CD14-positive monocyte (primary cell): ENCODE measurements at regions not wholly inside any gene's neighbourhood (a gene's known extent, or its start where the extent isn't known, plus 50 kb on each side); places are given as distances from the start of the nearest gene placed in this dataset.
"Not testable (repeated sequence)": the region's sequence is repeated elsewhere in the genome, so short reads cannot be mapped to it uniquely, and the experiment has no call there.

Experiments
- DNase-seq, 3 donors: peaks; one replicate each; pipeline ENCODE4 v3.0.0-alpha.2; 2011 to 2022
- H2AFZ ChIP-seq: 2 replicates; pipeline ENCODE4 v1.6.0; 2012; ENCODE audit warnings: mild to moderate bottlenecking, low read depth, low read length, inconsistent platforms; ENCODE audit not compliant: insufficient read depth, poor library complexity, severe bottlenecking
- H3K27ac ChIP-seq, 2 donors: 1 replicate in 1 of 2; 2 replicates in 1 of 2; pipeline ENCODE4 v1.5.1; 2012 to 2013; ENCODE audit warnings: low read length in 2 of 2, control low read depth in 1 of 2, inconsistent platforms in 1 of 2, low read depth in 1 of 2, mild to moderate bottlenecking in 1 of 2
- H3K27me3 ChIP-seq, 2 donors: one replicate each; pipeline versions ENCODE4 v1.6.0 to v1.6.1; 2011 to 2013; ENCODE audit warnings: low read length in 2 of 2; ENCODE audit not compliant: control insufficient read depth in 2 of 2, insufficient read depth in 2 of 2
- H3K36me3 ChIP-seq, 2 donors: replicated peaks in 1 of 2; 1 replicate in 1 of 2; 2 replicates in 1 of 2; pipeline versions ENCODE4 v1.5.1 to v1.6.1; 2012 to 2013; ENCODE audit warnings: low read length in 2 of 2, control low read depth in 1 of 2, inconsistent platforms in 1 of 2, mild to moderate bottlenecking in 1 of 2; ENCODE audit not compliant: insufficient read depth in 2 of 2, control insufficient read depth in 1 of 2
- H3K4me1 ChIP-seq, 2 donors: 1 replicate in 1 of 2; 2 replicates in 1 of 2; pipeline versions ENCODE4 v1.5.1 to v1.6.1; 2012 to 2013; ENCODE audit warnings: low read length in 2 of 2, control low read depth in 1 of 2, inconsistent platforms in 1 of 2, mild to moderate bottlenecking in 1 of 2, moderate library complexity in 1 of 2; ENCODE audit not compliant: insufficient read depth in 2 of 2, control insufficient read depth in 1 of 2
- H3K4me2 ChIP-seq: replicated peaks from 2 replicates; pipeline ENCODE3; 2012; ENCODE audit warnings: low read length, moderate library complexity, mild to moderate bottlenecking; ENCODE audit not compliant: poor library complexity, severe bottlenecking; ENCODE audit errors: extremely low read depth
- H3K4me3 ChIP-seq, 3 experiments: fragments of 200-600 bp in 1 of 3; sonication (generic) in 1 of 3; replicated peaks in 1 of 3; 1 replicate in 2 of 3; 2 replicates in 1 of 3; pipeline ENCODE4 v1.5.1; 2011 to 2013; ENCODE audit warnings: low read length in 3 of 3, mild to moderate bottlenecking in 3 of 3, control low read depth in 2 of 3, low read depth in 2 of 3, inconsistent platforms in 1 of 3, moderate library complexity in 1 of 3
- H3K79me2 ChIP-seq: 2 replicates; pipeline ENCODE4 v1.6.0; 2012; ENCODE audit warnings: mild to moderate bottlenecking, control low read depth, inconsistent platforms, low read length, moderate library complexity; ENCODE audit not compliant: insufficient read depth
- H3K9ac ChIP-seq: 2 replicates; pipeline ENCODE4 v1.6.0; 2017; ENCODE audit warnings: low read length, mild to moderate bottlenecking; ENCODE audit not compliant: insufficient read depth, poor library complexity, severe bottlenecking
- H3K9me3 ChIP-seq, 2 donors: replicated peaks in 1 of 2; 1 replicate in 1 of 2; 2 replicates in 1 of 2; pipeline versions ENCODE4 v1.5.1 to v1.6.1; 2012 to 2013; ENCODE audit warnings: low read length in 2 of 2, control low read depth in 1 of 2; ENCODE audit not compliant: control insufficient read depth in 1 of 2, insufficient read depth in 1 of 2
- H4K20me1 ChIP-seq: 2 replicates; pipeline ENCODE4 v1.6.0; 2012; ENCODE audit warnings: mild to moderate bottlenecking, low read length, control low read depth, moderate library complexity; ENCODE audit not compliant: insufficient read depth
- H3K27ac Mint-ChIP-seq, 7 donors: one replicate each; pipeline ENCODE4 v1.8.0; 2020; ENCODE audit warnings: mild to moderate bottlenecking in 7 of 7, mixed read lengths in 7 of 7, moderate library complexity in 6 of 7, inconsistent platforms in 2 of 7
- H3K27me3 Mint-ChIP-seq, 3 donors: one replicate each; pipeline ENCODE4 v1.8.0; 2021 to 2022; ENCODE audit warnings: low read depth in 3 of 3, mild to moderate bottlenecking in 3 of 3, mixed read lengths in 3 of 3, moderate library complexity in 3 of 3, inconsistent platforms in 1 of 3
- H3K36me3 Mint-ChIP-seq, 2 donors: one replicate each; pipeline ENCODE4 v1.8.0; 2020; ENCODE audit warnings: mixed read lengths in 2 of 2, inconsistent platforms in 1 of 2, mild to moderate bottlenecking in 1 of 2
- H3K4me1 Mint-ChIP-seq: one replicate; pipeline ENCODE4 v1.8.0; 2020; ENCODE audit warnings: mild to moderate bottlenecking, mixed read lengths
- H3K4me3 Mint-ChIP-seq, 2 donors: one replicate each; pipeline ENCODE4 v1.8.0; 2020; ENCODE audit warnings: mild to moderate bottlenecking in 2 of 2, mixed read lengths in 2 of 2, moderate library complexity in 1 of 2
- H3K9me3 Mint-ChIP-seq, 7 donors: one replicate each; pipeline ENCODE4 v1.8.0; 2020 to 2022; ENCODE audit warnings: mixed read lengths in 7 of 7, mild to moderate bottlenecking in 6 of 7, moderate library complexity in 6 of 7, inconsistent platforms in 2 of 7
- CTCF ChIP-seq: fragments of 200-600 bp; IDR thresholded peaks from one replicate; pipeline ENCODE4 v1.8.0; 2022; ENCODE audit warnings: antibody characterized with exemption, mild to moderate bottlenecking
- WGBS: methylation state at CpG from one replicate; pipeline ENCODE4 v1.1.5; 2013; ENCODE audit warnings: missing lambda C conversion rate; ENCODE audit not compliant: insufficient coverage; 5-methylcytosine and 5-hydroxymethylcytosine counted together
- intact Hi-C, 2 donors: fragments of 100-400 bp; cut with micrococcal nuclease; formaldehyde crosslinking; loops; one replicate each; pipeline versions ENCODE4 v1.15.0 to v1.15.1; 2023

- Histone ChIP-seq H3K4me2 (no peak overlapping the region), H2AFZ (no peak overlapping the region), H3K36me3 (no peaks in the 10 kb centered on the region), H3K27me3 (no peaks in the 10 kb centered on the region), H3K4me1 (no peaks in the 10 kb centered on the region), H3K27ac (no peak overlapping the region), H3K9me3 (no peaks in the 10 kb centered on the region), H3K4me3 (no peak overlapping the region), H4K20me1 (no peaks in the 10 kb centered on the region), H3K79me2 (no peaks in the 10 kb centered on the region), H3K9ac (no peak overlapping the region)
- no peaks in the 10 kb centered on the region for H3K36me3 Mint-ChIP-seq
- DNase-seq, result no peak
- 77% methylated on average over 2 of the region's 5 CpGs for WGBS
- H3K27me3 Mint-ChIP-seq, result peaks cover 2 to 7% (median 4%) of the 10 kb centered on the region in 3 donors
- H3K4me1 Mint-ChIP-seq, result no peaks in the 10 kb centered on the region
- H3K4me3 Mint-ChIP-seq, result no peak overlapping the region
- TF ChIP-seq CTCF, result no peak
- intact Hi-C loops, result no loop called here
- no peak overlapping the region for H3K27ac Mint-ChIP-seq
- H3K9me3 Mint-ChIP-seq, result peaks cover 0 to 1% (median 0%) of the 10 kb centered on the region in 7 donors
Measured at GRCh38 chr14:34049790-34050189, 98.9 kb upstream of the EGLN3 start.

GRCh38 chr14:34049187-34049586 is 98.3 kb upstream of the EGLN3 start:
- DNase-seq, H4K20me1 ChIP-seq, H3K4me2 ChIP-seq, H3K36me3 Mint-ChIP-seq, H2AFZ ChIP-seq, H3K27ac ChIP-seq, H3K27me3 ChIP-seq, H3K27me3 Mint-ChIP-seq, H3K27ac Mint-ChIP-seq, H3K4me3 ChIP-seq, H3K9me3 Mint-ChIP-seq, H3K9me3 ChIP-seq, H3K36me3 ChIP-seq, H3K9ac ChIP-seq, H3K4me1 Mint-ChIP-seq, H3K79me2 ChIP-seq, H3K4me1 ChIP-seq, H3K4me3 Mint-ChIP-seq, intact Hi-C loops: not testable (repeated sequence)
- 100% methylated on average over 1 of the region's 7 CpGs for WGBS
